Tibial artery (tissue), 4 donors: ENCODE measurements at regions not wholly inside any gene's neighbourhood (a gene's known extent, or its start where the extent isn't known, plus 50 kb on each side); places are given as distances from the start of the nearest gene placed in this dataset.
"Not testable (repeated sequence)": the region's sequence is repeated elsewhere in the genome, so short reads cannot be mapped to it uniquely, and the experiment has no call there.

Experiments
- DNase-seq, 2 donors: peaks; one replicate each; pipeline ENCODE4 v3.0.0-alpha.2; 2019
- H3K27ac ChIP-seq, 2 donors: fragments of 200-600 bp; sonication (generic) in 1 of 2; 1 replicate in 1 of 2; 2 replicates in 1 of 2; pipeline ENCODE4 v1.5.1; 2018 to 2019; ENCODE audit warnings: mild to moderate bottlenecking in 1 of 2
- H3K27me3 ChIP-seq, 2 donors: fragments of 200-600 bp; sonication (generic) in 1 of 2; one replicate each; pipeline versions ENCODE4 v1.5.1 to v1.6.0; 2016 to 2019
- H3K36me3 ChIP-seq, 3 donors: fragments of 200-600 bp; sonication (generic) in 2 of 3; one replicate each; pipeline ENCODE4 v1.5.1; 2016 to 2019; ENCODE audit warnings: mild to moderate bottlenecking in 2 of 3
- H3K4me1 ChIP-seq, 4 donors: fragments of 200-600 bp; sonication (generic) in 2 of 4; 1 replicate in 3 of 4; 2 replicates in 1 of 4; pipeline ENCODE4 v1.5.1; 2016 to 2019
- H3K4me3 ChIP-seq, 2 donors: fragments of 200-600 bp; sonication (generic) in 1 of 2; 1 replicate in 1 of 2; 2 replicates in 1 of 2; pipeline ENCODE4 v1.5.1; 2018 to 2019; ENCODE audit warnings: mild to moderate bottlenecking in 2 of 2
- H3K9me3 ChIP-seq, 3 donors: fragments of 200-600 bp; sonication (generic) in 1 of 3; one replicate each; pipeline ENCODE4 v1.5.1; 2016 to 2019
- CTCF ChIP-seq, 2 experiments: fragments of 200-600 bp in 1 of 2; fragments of 450-650 bp in 1 of 2; IDR thresholded peaks; one replicate each; pipeline ENCODE4 v1.5.1; 2017 to 2019; ENCODE audit warnings: antibody characterized with exemption in 2 of 2, mild to moderate bottlenecking in 1 of 2, moderate library complexity in 1 of 2
- intact Hi-C: fragments of 100-400 bp; cut with DNase I; formaldehyde crosslinking; loops from one replicate; pipeline ENCODE4 v1.15.0; 2023; ENCODE audit warnings: low total_unique reads

- no peak for DNase-seq
- Histone ChIP-seq H3K36me3 (no peaks in the 10 kb centered on the region), H3K27ac (no peak overlapping the region), H3K4me1 (no peaks in the 10 kb centered on the region), H3K9me3 (no peaks in the 10 kb centered on the region), H3K4me3 (no peak overlapping the region), H3K27me3 (no peaks in the 10 kb centered on the region)
- intact Hi-C loops, result no loop called here
- no peak for TF ChIP-seq CTCF (IDR thresholded peaks at IDR 0.05)
Measured at GRCh38 chr17:55983096-55983495, 170.2 kb upstream of the ANKFN1 start.

GRCh38 chr17:55986817-55987216, 166.5 kb upstream of the ANKFN1 start:
- no peaks in the 10 kb centered on the region for H3K36me3 ChIP-seq
- DNase-seq, result no peak
- intact Hi-C loops, result no loop called here
- H3K9me3 ChIP-seq, result no peaks in the 10 kb centered on the region
- no peak overlapping the region for H3K4me3 ChIP-seq
- H3K27ac ChIP-seq, result no peak overlapping the region
- TF ChIP-seq CTCF (IDR thresholded peaks at IDR 0.05), result no peak
- H3K27me3 ChIP-seq, result no peaks in the 10 kb centered on the region
- H3K4me1 ChIP-seq, result no peaks in the 10 kb centered on the region

DNA sequence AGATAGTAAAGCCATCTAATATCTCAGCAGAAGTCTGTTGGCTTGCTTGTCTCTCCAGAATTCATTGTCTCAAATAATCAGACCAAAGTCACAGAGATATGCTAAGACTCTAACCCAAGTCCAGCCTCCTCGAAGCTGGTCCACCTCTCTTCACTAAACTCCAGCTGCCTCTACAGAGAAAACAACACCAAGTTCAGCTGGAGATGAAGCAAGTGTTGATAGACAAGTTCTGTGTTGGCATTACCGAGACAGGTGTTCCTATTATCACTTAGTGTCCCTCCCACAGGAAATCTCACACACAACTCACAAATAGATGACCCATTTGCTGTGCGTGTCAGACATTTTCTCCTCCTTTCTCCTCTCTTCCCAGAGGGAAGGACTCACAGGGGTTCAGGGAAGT, 164.4 kb upstream of the ANKFN1 start:
- Histone ChIP-seq H3K4me1 (no peaks in the 10 kb centered on the region), H3K9me3 (no peaks in the 10 kb centered on the region), H3K27ac (no peak overlapping the region), H3K27me3 (no peaks in the 10 kb centered on the region), H3K4me3 (no peak overlapping the region), H3K36me3 (no peaks in the 10 kb centered on the region)
- DNase-seq, result no peak
- no peak for TF ChIP-seq CTCF (IDR thresholded peaks at IDR 0.05)
- intact Hi-C loops, result no loop called here

DNA sequence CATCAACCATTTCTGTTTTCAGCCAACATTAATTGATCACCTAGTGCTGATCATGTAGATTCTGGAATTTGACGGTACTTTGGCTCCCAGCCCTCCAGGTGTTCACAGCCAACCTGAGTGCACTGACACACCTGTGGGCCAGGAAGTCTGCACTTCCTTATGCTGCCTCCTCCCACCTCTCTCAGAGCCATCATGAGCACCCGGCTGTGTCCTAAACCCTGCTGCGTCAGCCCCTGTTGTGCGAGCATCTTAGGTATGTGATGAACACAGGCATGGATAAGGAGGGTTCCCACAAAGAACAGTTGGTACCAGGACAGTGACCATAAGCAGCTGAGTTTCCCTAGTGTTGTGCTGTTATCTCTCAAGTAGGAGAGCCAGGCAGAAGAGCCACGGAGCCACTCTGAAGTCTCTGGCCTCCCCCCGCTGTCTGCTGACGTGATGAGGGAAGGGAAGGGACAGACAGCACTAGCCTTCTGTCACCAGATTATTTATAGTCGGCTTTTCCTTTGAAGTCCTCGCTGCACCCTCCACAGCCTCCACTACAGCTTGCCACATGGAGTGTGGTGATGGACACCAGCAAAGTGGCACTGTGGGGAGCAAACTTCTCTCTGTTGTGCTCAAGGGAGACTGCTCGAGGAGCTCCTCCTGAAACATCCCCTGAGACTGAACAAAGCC, 162.8 kb upstream of the ANKFN1 start:
- H3K4me3 ChIP-seq, result no peak overlapping the region
- TF ChIP-seq CTCF (IDR thresholded peaks at IDR 0.05), result no peak
- H3K27ac ChIP-seq, result no peak overlapping the region
- H3K27me3 ChIP-seq, result no peaks in the 10 kb centered on the region
- no peaks in the 10 kb centered on the region for H3K4me1 ChIP-seq
- no peaks in the 10 kb centered on the region for H3K36me3 ChIP-seq
- intact Hi-C loops, result no loop called here
- H3K9me3 ChIP-seq, result no peaks in the 10 kb centered on the region
- no peak for DNase-seq

- H3K9me3 ChIP-seq, result no peaks in the 10 kb centered on the region
- H3K4me1 ChIP-seq, result no peaks in the 10 kb centered on the region
- no peak for DNase-seq
- no peak for TF ChIP-seq CTCF (IDR thresholded peaks at IDR 0.05)
- no peak overlapping the region for H3K27ac ChIP-seq
- intact Hi-C loops, result no loop called here
- H3K36me3 ChIP-seq, result no peaks in the 10 kb centered on the region
- no peaks in the 10 kb centered on the region for H3K27me3 ChIP-seq
- H3K4me3 ChIP-seq, result no peak overlapping the region
Measured at GRCh38 chr17:55996826-55997225, 156.4 kb upstream of the ANKFN1 start.

DNA sequence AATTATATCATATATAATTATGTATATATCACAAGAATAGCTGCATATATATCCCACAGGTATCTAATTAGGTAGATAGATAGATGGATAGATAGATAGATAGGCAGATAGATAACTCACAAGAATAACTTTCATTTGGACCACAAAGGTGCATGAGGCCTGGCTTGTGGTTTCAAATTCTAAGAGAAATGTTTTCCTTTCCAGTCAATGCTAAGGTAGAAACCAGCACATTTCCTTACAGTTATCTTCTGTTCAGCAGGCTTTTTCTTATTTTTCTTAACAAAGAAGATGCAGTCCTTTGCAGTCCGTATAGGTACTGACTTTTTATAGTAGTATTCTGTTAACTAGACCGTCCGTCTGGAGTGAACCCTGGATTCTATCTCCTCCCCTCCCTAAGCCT, 152.9 kb upstream of the ANKFN1 start:
- Histone ChIP-seq H3K4me3 (no peak overlapping the region), H3K4me1 (no peaks in the 10 kb centered on the region), H3K36me3 (no peaks in the 10 kb centered on the region), H3K27me3 (no peaks in the 10 kb centered on the region), H3K9me3 (no peaks in the 10 kb centered on the region), H3K27ac (no peak overlapping the region)
- intact Hi-C loops, result no loop called here
- DNase-seq, result no peak
- no peak for TF ChIP-seq CTCF (IDR thresholded peaks at IDR 0.05)

- H3K4me3 ChIP-seq, H3K9me3 ChIP-seq, H3K27me3 ChIP-seq, H3K27ac ChIP-seq, H3K36me3 ChIP-seq, H3K4me1 ChIP-seq, intact Hi-C loops, DNase-seq: not testable (repeated sequence)
Measured at GRCh38 chr17:56002656-56003055, 150.6 kb upstream of the ANKFN1 start.
